ENCODE measurements at regions not wholly inside any gene's neighbourhood (a gene's known extent, or its start where the extent isn't known, plus 50 kb on each side); places are given as distances from the start of the nearest gene placed in this dataset.
"Not testable (repeated sequence)": the region's sequence is repeated elsewhere in the genome, so short reads cannot be mapped to it uniquely, and the experiment has no call there.

- H3K36me3 ChIP-seq, result no peaks in the 10 kb centered on the region
- intact Hi-C loops (cut with DNase I; ENCODE audit: low total_unique reads), result no loop called here
- DNase-seq, result no peak
- no peaks in the 10 kb centered on the region for H3K9me3 ChIP-seq
- peaks cover 0 to 7% of the 10 kb centered on the region in 2 donors for H3K27me3 ChIP-seq
- H3K4me3 ChIP-seq, result no peak overlapping the region
- H3K4me1 ChIP-seq, result no peaks in the 10 kb centered on the region
- no peak for TF ChIP-seq CTCF (IDR thresholded peaks at IDR 0.05)
- H3K27ac ChIP-seq, result no peak overlapping the region
Measured at GRCh38 chr6:890995-891394, 198.1 kb upstream of the EXOC2 start.

GRCh38 chr6:890201-890600 lies 197.3 kb upstream of the EXOC2 start:
- no peaks in the 10 kb centered on the region for H3K9me3 ChIP-seq
- TF ChIP-seq CTCF (IDR thresholded peaks at IDR 0.05), result no peak
- DNase-seq, result no peak
- no peaks in the 10 kb centered on the region for H3K4me1 ChIP-seq
- intact Hi-C loops (cut with DNase I; ENCODE audit: low total_unique reads), result no loop called here
- H3K4me3 ChIP-seq, result no peak overlapping the region
- no peak overlapping the region for H3K27ac ChIP-seq
- no peaks in the 10 kb centered on the region for H3K36me3 ChIP-seq
- H3K27me3 ChIP-seq, result peaks cover 0 to 7% of the 10 kb centered on the region in 2 donors

- DNase-seq, result no peak
- no peaks in the 10 kb centered on the region for H3K4me1 ChIP-seq
- no peaks in the 10 kb centered on the region for H3K9me3 ChIP-seq
- TF ChIP-seq CTCF (IDR thresholded peaks at IDR 0.05), result no peak
- H3K36me3 ChIP-seq, result no peaks in the 10 kb centered on the region
- no peak overlapping the region for H3K4me3 ChIP-seq
- H3K27ac ChIP-seq, result no peak overlapping the region
- intact Hi-C loops (cut with DNase I; ENCODE audit: low total_unique reads), result no loop called here
- peaks cover 0 to 7% of the 10 kb centered on the region in 2 donors for H3K27me3 ChIP-seq
Measured at GRCh38 chr6:887583-888235, 194.8 kb upstream of the EXOC2 start.

GRCh38 chr6:886116-886515 lies 193.2 kb upstream of the EXOC2 start:
- H3K4me3 ChIP-seq; H3K9me3 ChIP-seq; H3K27ac ChIP-seq; DNase-seq; intact Hi-C loops (cut with DNase I; ENCODE audit: low total_unique reads); H3K4me1 ChIP-seq; H3K36me3 ChIP-seq; H3K27me3 ChIP-seq: not testable (repeated sequence)

- H3K4me1 ChIP-seq, result no peaks in the 10 kb centered on the region
- no peaks in the 10 kb centered on the region for H3K36me3 ChIP-seq
- no peak for TF ChIP-seq CTCF (IDR thresholded peaks at IDR 0.05)
- H3K9me3 ChIP-seq, result no peaks in the 10 kb centered on the region
- no peak overlapping the region for H3K4me3 ChIP-seq
- peaks cover 0 to 9% of the 10 kb centered on the region in 2 donors for H3K27me3 ChIP-seq
- H3K27ac ChIP-seq, result no peak overlapping the region
- no peak for DNase-seq
- intact Hi-C loops (cut with DNase I; ENCODE audit: low total_unique reads), result no loop called here
Measured at GRCh38 chr6:885051-885590, 192.2 kb upstream of the EXOC2 start.

- Histone ChIP-seq H3K4me1 (no peaks in the 10 kb centered on the region), H3K27ac (no peak overlapping the region)
- no peak for TF ChIP-seq CTCF (IDR thresholded peaks at IDR 0.05)
Measured at GRCh38 chr6:884570-884969, 191.6 kb upstream of the EXOC2 start.

More at GRCh38 chr6:884570-884969, 191.6 kb upstream of the EXOC2 start:
- Histone ChIP-seq H3K4me3 (no peak overlapping the region), H3K36me3 (no peaks in the 10 kb centered on the region), H3K9me3 (no peaks in the 10 kb centered on the region), H3K27me3 (peaks cover 0 to 9% of the 10 kb centered on the region in 2 donors)
- intact Hi-C loops (cut with DNase I; ENCODE audit: low total_unique reads), result no loop called here
- DNase-seq, result no peak
